HL-60 (cell line): ENCODE measurements at regions not wholly inside any gene's neighbourhood (a gene's known extent, or its start where the extent isn't known, plus 50 kb on each side); places are given as distances from the start of the nearest gene placed in this dataset.

Source experiments
- DNase-seq, 2 experiments: peaks; one replicate each; pipeline ENCODE4 v3.0.0-alpha.2; 2010 to 2020; ENCODE audit warnings: low read depth in 1 of 2, low spot score in 1 of 2
- H3K27ac ChIP-seq: fragments of 250-450 bp; sonication (Bioruptor Pico); replicated peaks from 2 replicates; pipeline ENCODE4 v1.5.1; 2020; ENCODE audit warnings: mild to moderate bottlenecking, moderate library complexity
- H3K27me3 ChIP-seq: fragments of 250-450 bp; sonication (Bioruptor Pico); 2 replicates; pipeline ENCODE4 v1.5.1; 2021; ENCODE audit warnings: mild to moderate bottlenecking, moderate library complexity; ENCODE audit not compliant: insufficient read depth, poor library complexity, severe bottlenecking
- H3K4me3 ChIP-seq: replicated peaks from 2 replicates; pipeline ENCODE4 v1.5.1; 2011; ENCODE audit warnings: mild to moderate bottlenecking, control low read depth, low read length; ENCODE audit not compliant: insufficient read depth
- CTCF ChIP-seq: IDR thresholded peaks from one replicate; pipeline ENCODE4 v1.5.1; 2011; ENCODE audit warnings: low read length, control low read depth, inconsistent platforms; ENCODE audit not compliant: insufficient read depth
- GABPA ChIP-seq: IDR thresholded peaks from 2 replicates; pipeline ENCODE4 v1.6.1; 2012; ENCODE audit warnings: low read depth
- POLR2AphosphoS5 ChIP-seq: IDR thresholded peaks from 2 replicates; pipeline ENCODE4 v1.6.1; 2012; ENCODE audit warnings: low read depth
- SPI1 ChIP-seq: IDR thresholded peaks from 2 replicates; pipeline ENCODE4 v1.6.1; 2012; ENCODE audit warnings: low read depth, mild to moderate bottlenecking, borderline replicate concordance
- TF ChIP-seq, protein P1 (sequence below): IDR thresholded peaks from 2 replicates; pipeline ENCODE4 v1.6.1; 2012; ENCODE audit warnings: low read depth; ENCODE audit not compliant: insufficient replicate concordance

DNA sequence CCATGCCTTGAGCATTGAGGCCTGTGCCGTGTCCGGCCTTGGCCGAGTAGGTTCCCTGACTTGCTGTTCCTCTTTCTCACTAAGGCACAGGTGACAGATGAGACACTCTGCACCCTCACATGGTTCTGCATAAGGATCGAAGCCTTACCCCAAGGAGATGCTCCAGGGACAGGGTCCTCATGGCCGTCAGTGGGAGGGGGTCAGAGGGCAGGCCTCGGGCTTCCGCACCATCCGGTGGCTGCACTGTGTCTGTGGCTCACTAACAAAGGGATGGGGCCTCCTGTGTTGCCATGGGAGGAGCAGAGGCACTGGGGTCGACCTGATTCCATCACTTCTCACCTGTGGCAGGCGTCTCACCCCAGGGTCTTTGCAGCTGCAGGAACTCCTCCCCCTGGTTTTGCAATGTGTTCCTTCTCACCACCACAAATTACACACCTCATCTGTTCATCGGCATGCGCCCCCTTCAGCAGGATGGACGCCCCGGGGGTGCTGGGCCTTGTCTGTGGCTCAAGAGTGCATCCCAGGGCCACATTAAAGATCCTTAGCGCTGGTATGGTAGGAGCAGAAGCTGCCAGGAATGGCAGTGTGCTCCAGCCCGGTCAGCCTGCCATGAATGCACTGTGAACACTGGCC is 113.3 kb upstream of the SOX1 start:
- DNase-seq = no peak
- Histone ChIP-seq H3K27me3 (peaks cover 2% of the 10 kb centered on the region), H3K4me3 (no peak overlapping the region), H3K27ac (no peak overlapping the region)
- no peak for TF ChIP-seq GABPA
- TF ChIP-seq SPI1 = no peak
- TF ChIP-seq, protein P1, sequence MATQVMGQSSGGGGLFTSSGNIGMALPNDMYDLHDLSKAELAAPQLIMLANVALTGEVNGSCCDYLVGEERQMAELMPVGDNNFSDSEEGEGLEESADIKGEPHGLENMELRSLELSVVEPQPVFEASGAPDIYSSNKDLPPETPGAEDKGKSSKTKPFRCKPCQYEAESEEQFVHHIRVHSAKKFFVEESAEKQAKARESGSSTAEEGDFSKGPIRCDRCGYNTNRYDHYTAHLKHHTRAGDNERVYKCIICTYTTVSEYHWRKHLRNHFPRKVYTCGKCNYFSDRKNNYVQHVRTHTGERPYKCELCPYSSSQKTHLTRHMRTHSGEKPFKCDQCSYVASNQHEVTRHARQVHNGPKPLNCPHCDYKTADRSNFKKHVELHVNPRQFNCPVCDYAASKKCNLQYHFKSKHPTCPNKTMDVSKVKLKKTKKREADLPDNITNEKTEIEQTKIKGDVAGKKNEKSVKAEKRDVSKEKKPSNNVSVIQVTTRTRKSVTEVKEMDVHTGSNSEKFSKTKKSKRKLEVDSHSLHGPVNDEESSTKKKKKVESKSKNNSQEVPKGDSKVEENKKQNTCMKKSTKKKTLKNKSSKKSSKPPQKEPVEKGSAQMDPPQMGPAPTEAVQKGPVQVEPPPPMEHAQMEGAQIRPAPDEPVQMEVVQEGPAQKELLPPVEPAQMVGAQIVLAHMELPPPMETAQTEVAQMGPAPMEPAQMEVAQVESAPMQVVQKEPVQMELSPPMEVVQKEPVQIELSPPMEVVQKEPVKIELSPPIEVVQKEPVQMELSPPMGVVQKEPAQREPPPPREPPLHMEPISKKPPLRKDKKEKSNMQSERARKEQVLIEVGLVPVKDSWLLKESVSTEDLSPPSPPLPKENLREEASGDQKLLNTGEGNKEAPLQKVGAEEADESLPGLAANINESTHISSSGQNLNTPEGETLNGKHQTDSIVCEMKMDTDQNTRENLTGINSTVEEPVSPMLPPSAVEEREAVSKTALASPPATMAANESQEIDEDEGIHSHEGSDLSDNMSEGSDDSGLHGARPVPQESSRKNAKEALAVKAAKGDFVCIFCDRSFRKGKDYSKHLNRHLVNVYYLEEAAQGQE = no peak
- no peak for TF ChIP-seq CTCF
- TF ChIP-seq POLR2AphosphoS5 = no peak

DNA sequence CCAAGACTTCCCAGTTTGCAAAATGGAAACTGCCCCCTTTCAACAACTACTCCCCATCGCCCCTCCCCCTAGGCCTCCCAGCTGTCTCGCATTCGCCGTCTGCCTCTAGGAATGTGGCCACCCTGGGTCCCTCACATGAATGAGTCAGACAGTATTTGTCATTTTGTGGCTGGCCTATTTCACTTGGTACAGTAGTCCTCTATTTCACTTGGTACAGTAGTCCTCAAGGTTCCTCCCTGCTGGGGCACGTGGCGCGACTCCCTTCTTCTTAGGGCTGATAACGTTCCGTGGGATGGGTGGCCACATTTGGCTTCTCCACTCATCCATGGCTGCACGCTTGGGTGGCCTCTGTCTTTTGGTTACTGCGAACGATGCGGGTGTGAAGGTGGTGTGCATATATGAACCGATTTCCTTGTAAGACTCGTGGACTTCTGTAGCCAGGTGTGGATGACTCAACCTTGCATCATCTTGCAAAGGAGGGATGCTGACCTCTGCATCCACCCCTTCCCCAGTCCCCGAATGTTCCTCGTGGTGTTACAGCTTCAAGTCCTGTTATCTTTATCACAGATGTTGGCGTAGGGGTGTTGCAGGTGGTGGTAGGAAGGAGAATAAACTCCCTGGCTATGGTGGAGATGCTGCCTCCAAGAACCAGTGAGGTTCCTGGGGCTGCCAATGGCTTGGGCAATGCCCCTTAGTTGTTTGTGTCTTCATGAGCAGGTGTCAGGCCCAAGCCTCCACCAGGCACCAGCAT is 112.1 kb upstream of the SOX1 start:
- no peak for TF ChIP-seq GABPA
- TF ChIP-seq, protein P1 = no peak
- no peak for TF ChIP-seq CTCF
- TF ChIP-seq SPI1 = no peak
- no peak for TF ChIP-seq POLR2AphosphoS5
- H3K27ac ChIP-seq = no peak overlapping the region
- peaks cover 2% of the 10 kb centered on the region for H3K27me3 ChIP-seq
- no peak for DNase-seq
- H3K4me3 ChIP-seq = no peak overlapping the region

- no peak for DNase-seq
- TF ChIP-seq SPI1 = no peak
- H3K27me3 ChIP-seq = peaks cover 2% of the 10 kb centered on the region
- H3K27ac ChIP-seq = no peak overlapping the region
- no peak overlapping the region for H3K4me3 ChIP-seq
These were observed 111.4 kb upstream of the SOX1 start for GRCh38 chr13:111955412-111956065.
